Muscle of leg (tissue), 3 donors: ENCODE measurements at regions not wholly inside any gene's neighbourhood (a gene's known extent, or its start where the extent isn't known, plus 50 kb on each side); places are given as distances from the start of the nearest gene placed in this dataset.
A peak's percentile ranks its signal among the peaks of the same experiment; 100 is the strongest.
"Not testable (repeated sequence)": the region's sequence is repeated elsewhere in the genome, so short reads cannot be mapped to it uniquely, and the experiment has no call there.

ENCODE experiments used
- DNase-seq: peaks from one replicate; pipeline ENCODE4 v3.0.0; 2013
- H3K27ac ChIP-seq: one replicate; pipeline ENCODE4 v1.5.1; 2013; ENCODE audit warnings: mild to moderate bottlenecking, low read length, control low read depth
- H3K27me3 ChIP-seq: one replicate; pipeline ENCODE4 v1.6.1; 2013; ENCODE audit warnings: low read length; ENCODE audit not compliant: control insufficient read depth, insufficient read depth
- H3K36me3 ChIP-seq: one replicate; pipeline ENCODE4 v1.6.1; 2013; ENCODE audit warnings: low read length; ENCODE audit not compliant: control insufficient read depth, insufficient read depth
- H3K4me1 ChIP-seq: one replicate; pipeline ENCODE4 v1.6.1; 2013; ENCODE audit warnings: low read length; ENCODE audit not compliant: control insufficient read depth, insufficient read depth
- H3K4me3 ChIP-seq: one replicate; pipeline ENCODE4 v1.5.1; 2013; ENCODE audit warnings: low read length, control low read depth
- H3K9me3 ChIP-seq: replicated peaks from 2 replicates; pipeline ENCODE4 v1.6.1; 2013; ENCODE audit warnings: low read depth, low read length; ENCODE audit not compliant: control insufficient read depth
- WGBS: methylation state at CpG from one replicate; pipeline ENCODE4 v1.1.5; 2013; ENCODE audit warnings: missing lambda C conversion rate; ENCODE audit not compliant: insufficient coverage; 5-methylcytosine and 5-hydroxymethylcytosine counted together

GRCh38 chr6:18044108-18044783, 56.8 kb upstream of the KIF13A start:
- no peak for DNase-seq
- WGBS: no CpG with 5 or more reads among the region's 11 CpGs
- Histone ChIP-seq H3K27me3 (no peaks in the 10 kb centered on the region), H3K9me3 (no peaks in the 10 kb centered on the region), H3K4me1 (peaks cover 7% of the 10 kb centered on the region), H3K27ac (no peak overlapping the region), H3K36me3 (no peaks in the 10 kb centered on the region), H3K4me3 (no peak overlapping the region)

- Histone ChIP-seq H3K36me3 (no peaks in the 10 kb centered on the region), H3K27ac (peak overlapping the region; percentile 6), H3K9me3 (no peaks in the 10 kb centered on the region), H3K27me3 (no peaks in the 10 kb centered on the region), H3K4me3 (no peak overlapping the region), H3K4me1 (peaks cover 7% of the 10 kb centered on the region)
- 81% methylated on average over 8 of the region's 8 CpGs for WGBS
- DNase-seq: no peak
Measured at GRCh38 chr6:18042536-18043145, 55.2 kb upstream of the KIF13A start.

GRCh38 chr6:18039481-18039880, 52.0 kb upstream of the KIF13A start:
- H3K27me3 ChIP-seq: no peaks in the 10 kb centered on the region
- H3K4me3 ChIP-seq: no peak overlapping the region
- no CpG with 5 or more reads among the region's 3 CpGs for WGBS
- DNase-seq: no peak
- H3K9me3 ChIP-seq: no peaks in the 10 kb centered on the region
- no peak overlapping the region for H3K27ac ChIP-seq
- no peaks in the 10 kb centered on the region for H3K36me3 ChIP-seq
- peaks cover 7% of the 10 kb centered on the region for H3K4me1 ChIP-seq

DNA sequence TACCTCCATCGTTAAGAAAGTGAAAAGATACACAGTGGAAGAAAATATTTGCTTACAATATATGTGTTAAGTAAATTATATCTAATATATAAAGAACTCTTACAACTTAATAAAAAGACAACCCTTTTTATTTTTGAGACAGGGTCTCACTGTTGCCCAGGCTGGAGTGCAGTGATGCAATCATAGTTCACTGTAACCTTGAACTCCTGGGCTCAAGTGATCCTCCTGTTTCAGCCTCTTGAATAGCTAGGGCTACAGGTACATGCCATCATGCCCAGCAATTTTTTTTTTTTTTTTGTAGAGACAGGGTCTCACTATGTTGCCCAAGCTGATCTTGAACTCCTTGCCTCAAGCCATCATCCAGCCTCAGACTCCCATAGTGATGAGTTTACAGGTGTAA, 50.8 kb upstream of the KIF13A start:
- not testable (repeated sequence) for DNase-seq, H3K36me3 ChIP-seq, H3K4me1 ChIP-seq, H3K27me3 ChIP-seq, H3K4me3 ChIP-seq, H3K9me3 ChIP-seq, H3K27ac ChIP-seq
- no CpG with 5 or more reads among the region's 1 CpG for WGBS
